H9 (cell line): ENCODE measurements at regions not wholly inside any gene's neighbourhood (a gene's known extent, or its start where the extent isn't known, plus 50 kb on each side); places are given as distances from the start of the nearest gene placed in this dataset.

Experiments
- DNase-seq: peaks from one replicate; pipeline ENCODE4 v3.0.0-alpha.2; 2017
- H2AFZ ChIP-seq: one replicate; pipeline ENCODE4 v1.6.1; 2013; ENCODE audit warnings: mild to moderate bottlenecking, low read length, control low read depth, moderate library complexity
- H2AK5ac ChIP-seq: 2 replicates; pipeline ENCODE4 v1.6.1; 2013; ENCODE audit warnings: low read length, control low read depth, mixed read lengths; ENCODE audit not compliant: insufficient read length
- H2BK120ac ChIP-seq: one replicate; pipeline ENCODE4 v1.6.1; 2013; ENCODE audit warnings: low read depth, mild to moderate bottlenecking, low read length, control low read depth, inconsistent platforms; ENCODE audit not compliant: poor library complexity, severe bottlenecking
- H2BK12ac ChIP-seq: 2 replicates; pipeline ENCODE4 v1.6.1; 2013; ENCODE audit warnings: low read length, control low read depth, mixed read lengths, low read depth; ENCODE audit not compliant: insufficient read length
- H2BK15ac ChIP-seq: 2 replicates; pipeline ENCODE4 v1.6.1; 2013; ENCODE audit warnings: low read depth, low read length, control low read depth
- H2BK20ac ChIP-seq: one replicate; pipeline ENCODE4 v1.6.1; 2013; ENCODE audit warnings: low read depth, mild to moderate bottlenecking, low read length, control low read depth, inconsistent platforms; ENCODE audit not compliant: poor library complexity, severe bottlenecking
- H2BK5ac ChIP-seq: 2 replicates; pipeline ENCODE4 v1.6.1; 2013; ENCODE audit warnings: low read length, control low read depth, mixed read lengths; ENCODE audit not compliant: insufficient read length
- H3K14ac ChIP-seq: 2 replicates; pipeline ENCODE4 v1.6.1; 2013; ENCODE audit warnings: low read length, control low read depth; ENCODE audit not compliant: insufficient read depth
- H3K18ac ChIP-seq: 2 replicates; pipeline ENCODE4 v1.6.1; 2013; ENCODE audit warnings: low read depth, mild to moderate bottlenecking, mixed read lengths, low read length, control low read depth; ENCODE audit not compliant: insufficient read length
- H3K23ac ChIP-seq: 2 replicates; pipeline ENCODE4 v1.6.1; 2013; ENCODE audit warnings: low read length, control low read depth, mixed read lengths, low read depth; ENCODE audit not compliant: insufficient read length
- H3K23me2 ChIP-seq: 2 replicates; pipeline ENCODE4 v1.6.1; 2013; ENCODE audit warnings: low read depth, mild to moderate bottlenecking, mixed read lengths, low read length, control low read depth; ENCODE audit not compliant: insufficient read length, poor library complexity, severe bottlenecking
- H3K27ac ChIP-seq: 2 replicates; pipeline ENCODE4 v1.5.1; 2013; ENCODE audit warnings: low read length, control low read depth, mixed read lengths, low read depth; ENCODE audit not compliant: insufficient read length
- H3K27me3 ChIP-seq: 2 replicates; pipeline ENCODE4 v1.6.1; 2013; ENCODE audit warnings: low read length, control low read depth, inconsistent platforms; ENCODE audit not compliant: insufficient read depth
- H3K4ac ChIP-seq: 2 replicates; pipeline ENCODE4 v1.6.1; 2013; ENCODE audit warnings: low read depth, mild to moderate bottlenecking, control low read depth, inconsistent platforms, low read length, moderate library complexity
- H3K4me1 ChIP-seq: 2 replicates; pipeline ENCODE4 v1.6.1; 2013; ENCODE audit warnings: low read length, control low read depth, inconsistent platforms; ENCODE audit not compliant: insufficient read depth
- H3K4me2 ChIP-seq: 2 replicates; pipeline ENCODE4 v1.6.1; 2013; ENCODE audit warnings: low read length, control low read depth, mixed read lengths; ENCODE audit not compliant: insufficient read length, insufficient read depth
- H3K56ac ChIP-seq: 2 replicates; pipeline ENCODE4 v1.6.1; 2013; ENCODE audit warnings: low read depth, mild to moderate bottlenecking, mixed read lengths, low read length, control low read depth; ENCODE audit not compliant: insufficient read length
- H3K79me1 ChIP-seq: 2 replicates; pipeline ENCODE4 v1.6.1; 2013; ENCODE audit warnings: low read depth, mild to moderate bottlenecking, moderate library complexity, low read length, control low read depth, inconsistent platforms; ENCODE audit not compliant: insufficient read depth, poor library complexity, severe bottlenecking
- H3K79me2 ChIP-seq: 2 replicates; pipeline ENCODE4 v1.6.1; 2013; ENCODE audit warnings: low read length, control low read depth, inconsistent platforms; ENCODE audit not compliant: insufficient read depth
- H3K9ac ChIP-seq: 2 replicates; pipeline ENCODE4 v1.6.1; 2013; ENCODE audit warnings: low read length, control low read depth, mixed read lengths; ENCODE audit not compliant: insufficient read length; ENCODE audit errors: extremely low read depth
- H3K9me3 ChIP-seq: one replicate; pipeline ENCODE4 v1.6.1; 2013; ENCODE audit warnings: low read depth, low read length, inconsistent platforms; ENCODE audit not compliant: control insufficient read depth
- H3T11ph ChIP-seq: one replicate; pipeline ENCODE4 v1.6.1; 2013; ENCODE audit warnings: mild to moderate bottlenecking, low read length, control low read depth, inconsistent platforms
- H4K20me1 ChIP-seq: one replicate; pipeline ENCODE4 v1.6.1; 2013; ENCODE audit not compliant: control insufficient read depth, insufficient read length, insufficient read depth
- H4K5ac ChIP-seq: 2 replicates; pipeline ENCODE4 v1.6.1; 2013; ENCODE audit warnings: low read depth, mild to moderate bottlenecking, mixed read lengths, low read length, control low read depth; ENCODE audit not compliant: insufficient read length
- H4K8ac ChIP-seq: replicated peaks from 2 replicates; pipeline ENCODE4 v1.6.1; 2013; ENCODE audit warnings: low read length, control low read depth, mixed read lengths, low read depth; ENCODE audit not compliant: insufficient read length
- H4K91ac ChIP-seq: 2 replicates; pipeline ENCODE4 v1.6.1; 2013; ENCODE audit warnings: low read depth, mild to moderate bottlenecking, moderate library complexity, mixed read lengths, low read length, control low read depth; ENCODE audit not compliant: insufficient read length
- H3K27ac Mint-ChIP-seq, 3 experiments: 2 replicates in 2 of 3; 3 replicates in 1 of 3; pipeline ENCODE4 v1.8.0; 2020 to 2021; ENCODE audit warnings: mixed read lengths in 3 of 3, mild to moderate bottlenecking in 1 of 3, moderate library complexity in 1 of 3
- H3K27me3 Mint-ChIP-seq: 2 replicates; pipeline ENCODE4 v1.8.0; 2021; ENCODE audit warnings: low read depth, mild to moderate bottlenecking, moderate library complexity, mixed read lengths
- H3K36me3 Mint-ChIP-seq, 3 experiments: 2 replicates in 2 of 3; 3 replicates in 1 of 3; pipeline ENCODE4 v1.8.0; 2020 to 2021; ENCODE audit warnings: low read depth in 3 of 3, mixed read lengths in 3 of 3; ENCODE audit not compliant: insufficient read depth in 1 of 3
- H3K4me1 Mint-ChIP-seq, 2 experiments: 2 replicates each; pipeline ENCODE4 v1.8.0; 2020; ENCODE audit warnings: mixed read lengths in 2 of 2
- H3K4me3 Mint-ChIP-seq, 2 experiments: 2 replicates in 1 of 2; 3 replicates in 1 of 2; pipeline ENCODE4 v1.8.0; 2020 to 2021; ENCODE audit warnings: mild to moderate bottlenecking in 2 of 2, mixed read lengths in 2 of 2, moderate library complexity in 1 of 2
- H3K9me3 Mint-ChIP-seq, 2 experiments: 2 replicates in 1 of 2; 3 replicates in 1 of 2; pipeline ENCODE4 v1.8.0; 2020; ENCODE audit warnings: mild to moderate bottlenecking in 2 of 2, mixed read lengths in 2 of 2, moderate library complexity in 1 of 2
- CTCF ChIP-seq: fragments of 200-600 bp; sonication (generic); conservative IDR thresholded peaks from 3 replicates; pipeline ENCODE4 v1.8.0; 2021; ENCODE audit warnings: antibody characterized with exemption, mild to moderate bottlenecking
- WGBS: extraction: QIAGEN DNeasy Blood & Tissue Kit; methylation state at CpG from one replicate; pipeline ENCODE4 v1.1.7; 2013; ENCODE audit warnings: missing lambda C conversion rate, low lambda C conversion rate, mixed read lengths; ENCODE audit not compliant: insufficient read length; ENCODE audit errors: extremely low coverage; 5-methylcytosine and 5-hydroxymethylcytosine counted together

DNA sequence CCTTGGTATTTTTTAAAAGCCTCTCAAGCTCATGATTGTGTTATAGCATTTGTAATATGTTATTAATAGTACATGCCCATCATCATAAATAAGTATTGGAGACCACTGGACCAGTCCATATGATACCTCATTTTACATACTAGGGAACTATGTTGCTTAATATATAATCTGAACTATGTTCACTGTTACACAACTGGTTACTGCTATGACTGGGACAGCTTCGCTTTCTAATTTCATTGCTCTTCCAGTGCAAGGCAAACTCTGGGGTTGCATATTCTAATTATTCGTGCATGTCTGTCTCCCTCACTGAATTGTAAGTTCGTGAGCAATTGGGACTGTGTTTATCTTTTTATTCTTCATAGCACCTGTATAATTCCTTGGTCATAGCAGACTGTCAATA is 330.5 kb downstream of the RAPGEF2 start:
- Histone ChIP-seq H2AK5ac (no peak overlapping the region), H3K27me3 (no peaks in the 10 kb centered on the region), H2BK20ac (no peak overlapping the region), H3K23ac (no peak overlapping the region), H3K27ac (no peak overlapping the region), H2BK15ac (no peak overlapping the region), H4K8ac (no peak overlapping the region), H3K9me3 (no peaks in the 10 kb centered on the region), H4K91ac (no peak overlapping the region), H3K23me2 (no peaks in the 10 kb centered on the region), H3T11ph (no peak overlapping the region), H3K56ac (no peak overlapping the region), H3K4me2 (no peak overlapping the region), H3K4ac (no peak overlapping the region), H2BK120ac (no peak overlapping the region), H3K14ac (no peak overlapping the region), H3K18ac (no peak overlapping the region), H2BK12ac (no peak overlapping the region), H2BK5ac (no peak overlapping the region), H4K5ac (no peak overlapping the region), H3K79me2 (no peaks in the 10 kb centered on the region), H3K4me1 (no peaks in the 10 kb centered on the region), H4K20me1 (no peaks in the 10 kb centered on the region), H3K79me1 (no peaks in the 10 kb centered on the region), H3K9ac (no peak overlapping the region), H2AFZ (no peak overlapping the region)
- no peak overlapping the region for H3K4me3 Mint-ChIP-seq
- DNase-seq, result no peak
- no peaks in the 10 kb centered on the region for H3K36me3 Mint-ChIP-seq
- TF ChIP-seq CTCF, result no peak
- no CpG with 5 or more reads among the region's 3 CpGs for WGBS
- 0 out of 4 replicates have a peak, but pooled peaks cover 0 to 3% of the 10 kb centered on the region in 2 experiments for H3K4me1 Mint-ChIP-seq
- no peak overlapping the region for H3K27ac Mint-ChIP-seq
- peaks cover 2% of the 10 kb centered on the region; the same call in 1 of the 2 replicates for H3K27me3 Mint-ChIP-seq
- H3K9me3 Mint-ChIP-seq, result no peaks in the 10 kb centered on the region
